Ovary (tissue), 7 donors: ENCODE measurements at regions not wholly inside any gene's neighbourhood (a gene's known extent, or its start where the extent isn't known, plus 50 kb on each side); places are given as distances from the start of the nearest gene placed in this dataset.
"Not testable (repeated sequence)": the region's sequence is repeated elsewhere in the genome, so short reads cannot be mapped to it uniquely, and the experiment has no call there.

Source experiments
- DNase-seq, 5 donors: peaks; one replicate each; pipeline ENCODE4 v3.0.0-alpha.2; 2019 to 2020
- H3K27ac ChIP-seq, 2 donors: fragments of 200-600 bp; one replicate each; pipeline versions ENCODE4 v1.5.1 to v1.8.0; 2019 to 2022
- H3K27me3 ChIP-seq: fragments of 200-600 bp; one replicate; pipeline ENCODE4 v1.8.0; 2022
- H3K36me3 ChIP-seq: fragments of 200-600 bp; sonication (generic); one replicate; pipeline ENCODE4 v1.5.1; 2019
- H3K4me1 ChIP-seq: one replicate; pipeline ENCODE4 v1.8.1; 2013; ENCODE audit warnings: mild to moderate bottlenecking, moderate library complexity; ENCODE audit not compliant: insufficient read depth
- H3K4me3 ChIP-seq: fragments of 200-600 bp; sonication (generic); one replicate; pipeline ENCODE4 v1.5.1; 2017
- H3K9me3 ChIP-seq, 2 donors: fragments of 200-600 bp in 1 of 2; sonication (generic) in 1 of 2; one replicate each; pipeline versions ENCODE4 v1.5.1 to v1.8.1; 2013 to 2019; ENCODE audit warnings: mild to moderate bottlenecking in 1 of 2, moderate library complexity in 1 of 2
- CTCF ChIP-seq, 3 donors: fragments of 450-650 bp in 2 of 3; fragments of 200-600 bp in 1 of 3; IDR thresholded peaks; one replicate each; pipeline versions ENCODE4 v1.5.1 to v1.8.0; 2016 to 2022; ENCODE audit warnings: antibody characterized with exemption in 3 of 3, mild to moderate bottlenecking in 1 of 3
- EP300 ChIP-seq: sonication (generic); formaldehyde crosslinking; IDR thresholded peaks from one replicate; pipeline ENCODE4 v1.6.1; 2017; ENCODE audit warnings: antibody characterized with exemption
- POLR2A ChIP-seq: fragments of 450-650 bp; IDR thresholded peaks from one replicate; pipeline ENCODE4 v1.6.1; 2017; ENCODE audit warnings: antibody characterized with exemption, mild to moderate bottlenecking, moderate library complexity
- WGBS, 3 donors: extraction: QIAGEN DNeasy Blood & Tissue Kit in 1 of 3; methylation state at CpG; one replicate each; pipeline versions ENCODE4 v1.1.5 to v1.1.7; 2013 to 2017; 5-methylcytosine and 5-hydroxymethylcytosine counted together
- intact Hi-C, 4 donors: fragments of 100-400 bp; cut with DNase I; formaldehyde crosslinking; loops; one replicate each; pipeline versions ENCODE4 v1.11.0 to v1.15.1; 2022 to 2023
- donor health status: DM: no; HTN: no; CAD: no; lungs with moderate emphysema.
- donor health status: DM: no; HTN: no; CAD: no.
- donor health status: Bipolar disorder and iron deficiency.
- donor health status: DM: no; HTN: no; CAD: no.
- donor health status: DM: yes; HTN: yes; CAD: no.

GRCh38 chr16:52657924-52658323 is 111.0 kb upstream of the TOX3 start:
- Histone ChIP-seq H3K4me1 (no peaks in the 10 kb centered on the region), H3K27me3 (no peaks in the 10 kb centered on the region), H3K9me3 (no peaks in the 10 kb centered on the region), H3K27ac (no peak overlapping the region), H3K36me3 (no peaks in the 10 kb centered on the region), H3K4me3 (no peak overlapping the region)
- WGBS, 3 donors = 85 to 88% (median 88%) methylated on average over 3 of the region's 3 CpGs
- intact Hi-C loops = no loop called here
- TF ChIP-seq POLR2A = no peak
- TF ChIP-seq CTCF (IDR thresholded peaks at IDR 0.05) = no peak
- no peak for TF ChIP-seq EP300
- no peak for DNase-seq

- H3K27ac ChIP-seq, H3K4me1 ChIP-seq, intact Hi-C loops, DNase-seq, H3K27me3 ChIP-seq, H3K36me3 ChIP-seq, H3K4me3 ChIP-seq, H3K9me3 ChIP-seq: not testable (repeated sequence)
- 71 to 75% (median 75%) methylated on average over 7 of the region's 7 CpGs for WGBS, 3 donors
Measured at GRCh38 chr16:52655916-52656315, 109.0 kb upstream of the TOX3 start.

- H3K4me1 ChIP-seq, H3K27me3 ChIP-seq, H3K9me3 ChIP-seq, H3K4me3 ChIP-seq, H3K36me3 ChIP-seq, DNase-seq, H3K27ac ChIP-seq, intact Hi-C loops: not testable (repeated sequence)
- 92 to 94% (median 93%) methylated on average over 17 of the region's 17 CpGs for WGBS, 3 donors
Measured at GRCh38 chr16:52655156-52655555, 108.2 kb upstream of the TOX3 start.

GRCh38 chr16:52652033-52652432 is 105.1 kb upstream of the TOX3 start:
- no peak overlapping the region for H3K4me3 ChIP-seq
- intact Hi-C loops = loop anchor here in 1 of 4 donors (5.0 kb wide), 1 partner anchor 1335 kb away; no protein-coding TSS in a partner anchor
- WGBS, 3 donors = 74 to 77% (median 76%) methylated on average over 4 of the region's 4 CpGs

GRCh38 chr16:52650789-52651188 is 103.8 kb upstream of the TOX3 start:
- H3K9me3 ChIP-seq = no peaks in the 10 kb centered on the region
- H3K4me3 ChIP-seq = no peak overlapping the region
- no peaks in the 10 kb centered on the region for H3K27me3 ChIP-seq
- no peaks in the 10 kb centered on the region for H3K36me3 ChIP-seq
- DNase-seq = no peak
- TF ChIP-seq POLR2A = no peak
- no peak for TF ChIP-seq CTCF (IDR thresholded peaks at IDR 0.05)
- no peak for TF ChIP-seq EP300
- H3K4me1 ChIP-seq = no peaks in the 10 kb centered on the region
- 52 to 73% (median 66%) methylated on average over 3 of the region's 3 CpGs for WGBS, 3 donors
- intact Hi-C loops = loop anchor here in 1 of 4 donors (5.0 kb wide), 1 partner anchor 1333 kb away; no protein-coding TSS in a partner anchor
- no peak overlapping the region for H3K27ac ChIP-seq

More at GRCh38 chr16:52652033-52652432, 105.1 kb upstream of the TOX3 start:
- no peaks in the 10 kb centered on the region for H3K36me3 ChIP-seq
- no peak overlapping the region for H3K27ac ChIP-seq
- TF ChIP-seq CTCF (IDR thresholded peaks at IDR 0.05) = no peak
- no peak for DNase-seq
- H3K4me1 ChIP-seq = no peaks in the 10 kb centered on the region
- H3K27me3 ChIP-seq = no peaks in the 10 kb centered on the region
- no peaks in the 10 kb centered on the region for H3K9me3 ChIP-seq

- TF ChIP-seq EP300 (no peak), POLR2A (no peak), CTCF (IDR thresholded peaks at IDR 0.05) (no peak)
- H3K4me1 ChIP-seq = no peaks in the 10 kb centered on the region
- no peak for DNase-seq
- no peak overlapping the region for H3K4me3 ChIP-seq
- intact Hi-C loops = loop anchor here in 1 of 4 donors (5.0 kb wide), 1 partner anchor 1333 kb away; no protein-coding TSS in a partner anchor
- 78 to 84% (median 78%) methylated on average over 3 of the region's 3 CpGs for WGBS, 3 donors
- H3K27ac ChIP-seq = no peak overlapping the region
- H3K36me3 ChIP-seq = no peaks in the 10 kb centered on the region
- H3K9me3 ChIP-seq = no peaks in the 10 kb centered on the region
- no peaks in the 10 kb centered on the region for H3K27me3 ChIP-seq
Measured at GRCh38 chr16:52650318-52650717, 103.4 kb upstream of the TOX3 start.
